ENCODE measurements at regions not wholly inside any gene's neighbourhood (a gene's known extent, or its start where the extent isn't known, plus 50 kb on each side); places are given as distances from the start of the nearest gene placed in this dataset.
A peak's percentile ranks its signal among the peaks of the same experiment; 100 is the strongest.

- Mint-ChIP-seq H3K36me3 (ENCODE audit: low read depth) (no peaks in the 10 kb centered on the region), H3K4me1 (peaks cover 12% of the 10 kb centered on the region), H3K9me3 (no peaks in the 10 kb centered on the region), H3K27me3 (no peaks in the 10 kb centered on the region), H3K4me3 (no peak overlapping the region), H3K27ac (peak overlapping the region; percentile 23)
- ATAC-seq = peak; percentile 33
- no peak for DNase-seq
Observed at GRCh38 chr14:66398437-66398836, 87.7 kb upstream of the CCDC196 start.

- Mint-ChIP-seq H3K27me3 (no peaks in the 10 kb centered on the region), H3K9me3 (no peaks in the 10 kb centered on the region), H3K36me3 (ENCODE audit: low read depth) (no peaks in the 10 kb centered on the region), H3K4me1 (peaks cover 6% of the 10 kb centered on the region), H3K27ac (no peak overlapping the region), H3K4me3 (no peak overlapping the region)
- no peak for ATAC-seq
- DNase-seq = no peak
Observed at GRCh38 chr14:66401449-66402095, 84.6 kb upstream of the CCDC196 start.

- Mint-ChIP-seq H3K27ac (no peak overlapping the region), H3K4me1 (peaks cover 5% of the 10 kb centered on the region), H3K27me3 (no peaks in the 10 kb centered on the region), H3K4me3 (no peak overlapping the region), H3K9me3 (no peaks in the 10 kb centered on the region), H3K36me3 (ENCODE audit: low read depth) (no peaks in the 10 kb centered on the region)
- no peak for DNase-seq
- peak; percentile 54 for ATAC-seq
Observed at GRCh38 chr14:66403183-66403582, 83.0 kb upstream of the CCDC196 start.

GRCh38 chr14:66404051-66404545, 82.1 kb upstream of the CCDC196 start:
- Mint-ChIP-seq H3K4me1 (no peaks in the 10 kb centered on the region), H3K4me3 (no peak overlapping the region), H3K36me3 (ENCODE audit: low read depth) (no peaks in the 10 kb centered on the region), H3K27me3 (no peaks in the 10 kb centered on the region), H3K9me3 (no peaks in the 10 kb centered on the region), H3K27ac (no peak overlapping the region)
- no peak for ATAC-seq
- DNase-seq = no peak

- no peak for DNase-seq
- no peaks in the 10 kb centered on the region for H3K4me1 Mint-ChIP-seq
- H3K27ac Mint-ChIP-seq = no peak overlapping the region
- H3K4me3 Mint-ChIP-seq = no peak overlapping the region
- H3K9me3 Mint-ChIP-seq = no peaks in the 10 kb centered on the region
- H3K36me3 Mint-ChIP-seq (ENCODE audit: low read depth) = no peaks in the 10 kb centered on the region
- ATAC-seq = no peak
- H3K27me3 Mint-ChIP-seq = no peaks in the 10 kb centered on the region
Observed at GRCh38 chr14:66405158-66405557, 81.0 kb upstream of the CCDC196 start.

- no peak for DNase-seq
- H3K27me3 Mint-ChIP-seq = peaks cover 2% of the 10 kb centered on the region
- H3K4me3 Mint-ChIP-seq = no peak overlapping the region
- H3K27ac Mint-ChIP-seq = no peak overlapping the region
- no peaks in the 10 kb centered on the region for H3K36me3 Mint-ChIP-seq (ENCODE audit: low read depth)
- no peaks in the 10 kb centered on the region for H3K4me1 Mint-ChIP-seq
- H3K9me3 Mint-ChIP-seq = no peaks in the 10 kb centered on the region
- ATAC-seq = no peak
Observed at GRCh38 chr14:66413901-66414300, 72.3 kb upstream of the CCDC196 start.

- Mint-ChIP-seq H3K36me3 (ENCODE audit: low read depth) (no peaks in the 10 kb centered on the region), H3K4me1 (no peaks in the 10 kb centered on the region), H3K4me3 (no peak overlapping the region), H3K27me3 (peaks cover 2% of the 10 kb centered on the region), H3K27ac (no peak overlapping the region), H3K9me3 (no peaks in the 10 kb centered on the region)
- DNase-seq (no peak), ATAC-seq (no peak)
Observed at GRCh38 chr14:66414511-66414910, 71.7 kb upstream of the CCDC196 start.

- ATAC-seq = no peak
Observed at GRCh38 chr14:66420251-66421006, 65.7 kb upstream of the CCDC196 start.

GRCh38 chr14:66421990-66422946, 63.9 kb upstream of the CCDC196 start:
- no peak overlapping the region for H3K4me3 Mint-ChIP-seq
- no peaks in the 10 kb centered on the region for H3K9me3 Mint-ChIP-seq
- H3K27ac Mint-ChIP-seq = no peak overlapping the region
- no peaks in the 10 kb centered on the region for H3K36me3 Mint-ChIP-seq (ENCODE audit: low read depth)
- H3K27me3 Mint-ChIP-seq = no peaks in the 10 kb centered on the region
- no peaks in the 10 kb centered on the region for H3K4me1 Mint-ChIP-seq
- no peak for ATAC-seq
- DNase-seq = no peak

More at GRCh38 chr14:66420251-66421006, 65.7 kb upstream of the CCDC196 start:
- Mint-ChIP-seq H3K27me3 (no peaks in the 10 kb centered on the region), H3K27ac (no peak overlapping the region), H3K36me3 (ENCODE audit: low read depth) (no peaks in the 10 kb centered on the region), H3K9me3 (no peaks in the 10 kb centered on the region), H3K4me3 (no peak overlapping the region), H3K4me1 (no peaks in the 10 kb centered on the region)
- DNase-seq = no peak

- no peak overlapping the region for H3K4me3 Mint-ChIP-seq
- H3K36me3 Mint-ChIP-seq (ENCODE audit: low read depth) = no peaks in the 10 kb centered on the region
- no peak overlapping the region for H3K27ac Mint-ChIP-seq
- H3K4me1 Mint-ChIP-seq = no peaks in the 10 kb centered on the region
- H3K27me3 Mint-ChIP-seq = no peaks in the 10 kb centered on the region
- no peaks in the 10 kb centered on the region for H3K9me3 Mint-ChIP-seq
- ATAC-seq (no peak), DNase-seq (no peak)
Observed at GRCh38 chr14:66425402-66425801, 60.8 kb upstream of the CCDC196 start.

- Mint-ChIP-seq H3K36me3 (ENCODE audit: low read depth) (no peaks in the 10 kb centered on the region), H3K4me3 (no peak overlapping the region), H3K27ac (no peak overlapping the region)
Observed at GRCh38 chr14:66426451-66426850, 59.7 kb upstream of the CCDC196 start.

GRCh38 chr14:66432334-66432733, 53.8 kb upstream of the CCDC196 start:
- H3K36me3 Mint-ChIP-seq (ENCODE audit: low read depth) = peaks cover 1% of the 10 kb centered on the region
- H3K4me3 Mint-ChIP-seq = no peak overlapping the region
- ATAC-seq (no peak), DNase-seq (no peak)
- no peak overlapping the region for H3K27ac Mint-ChIP-seq
- no peaks in the 10 kb centered on the region for H3K27me3 Mint-ChIP-seq
- no peaks in the 10 kb centered on the region for H3K4me1 Mint-ChIP-seq
- H3K9me3 Mint-ChIP-seq = peaks cover 13% of the 10 kb centered on the region

More at GRCh38 chr14:66426451-66426850, 59.7 kb upstream of the CCDC196 start:
- H3K9me3 Mint-ChIP-seq = no peaks in the 10 kb centered on the region
- DNase-seq (no peak), ATAC-seq (no peak)
- H3K4me1 Mint-ChIP-seq = no peaks in the 10 kb centered on the region
- no peaks in the 10 kb centered on the region for H3K27me3 Mint-ChIP-seq

GRCh38 chr14:66434464-66434863, 51.7 kb upstream of the CCDC196 start:
- no peak for DNase-seq
- Mint-ChIP-seq H3K27ac (no peak overlapping the region), H3K4me3 (no peak overlapping the region), H3K9me3 (peaks cover 27% of the 10 kb centered on the region), H3K27me3 (no peaks in the 10 kb centered on the region), H3K4me1 (no peaks in the 10 kb centered on the region), H3K36me3 (ENCODE audit: low read depth) (peaks cover 1% of the 10 kb centered on the region)
- ATAC-seq = no peak

- Mint-ChIP-seq H3K4me1 (no peaks in the 10 kb centered on the region), H3K36me3 (ENCODE audit: low read depth) (peaks cover 1% of the 10 kb centered on the region), H3K9me3 (peaks cover 38% of the 10 kb centered on the region), H3K4me3 (no peak overlapping the region), H3K27me3 (no peaks in the 10 kb centered on the region), H3K27ac (no peak overlapping the region)
- DNase-seq (no peak), ATAC-seq (no peak)
Observed at GRCh38 chr14:66435683-66436082, 50.5 kb upstream of the CCDC196 start.

Data from activated naive CD8-positive, alpha-beta T cell treated with anti-CD3 and anti-CD28 coated beads, Interleukin-2, amount 50 U/mL, for 24 hours (primary cell).